H1 (cell line): ENCODE measurements at regions not wholly inside any gene's neighbourhood (a gene's known extent, or its start where the extent isn't known, plus 50 kb on each side); places are given as distances from the start of the nearest gene placed in this dataset.

Source experiments
- CBX5 ChIP-seq: fragments of 300-800, 300-1000 bp; sonication (generic); IDR thresholded peaks from 2 replicates; pipeline ENCODE4 v1.7.1; 2016; ENCODE audit warnings: antibody characterized with exemption, low read length, low read depth
- CBX8 ChIP-seq: fragments of 300-800, 300-1000 bp; sonication (generic); IDR thresholded peaks from 2 replicates; pipeline ENCODE4 v1.7.1; 2016; ENCODE audit warnings: low read depth, low read length, borderline replicate concordance
- E2F6 ChIP-seq: IDR thresholded peaks from 2 replicates; pipeline ENCODE4 v1.6.1; 2012; ENCODE audit warnings: inconsistent platforms

- no peak for TF ChIP-seq CBX5
- TF ChIP-seq E2F6 = no peak
- no peak for TF ChIP-seq CBX8
- TF ChIP-seq, all 59 proteins: peak for 0
Measured at GRCh38 chr4:177728361-177729152, 286.3 kb upstream of the AGA start (continued).
